ENCODE measurements at regions not wholly inside any gene's neighbourhood (a gene's known extent, or its start where the extent isn't known, plus 50 kb on each side); places are given as distances from the start of the nearest gene placed in this dataset.

DNA sequence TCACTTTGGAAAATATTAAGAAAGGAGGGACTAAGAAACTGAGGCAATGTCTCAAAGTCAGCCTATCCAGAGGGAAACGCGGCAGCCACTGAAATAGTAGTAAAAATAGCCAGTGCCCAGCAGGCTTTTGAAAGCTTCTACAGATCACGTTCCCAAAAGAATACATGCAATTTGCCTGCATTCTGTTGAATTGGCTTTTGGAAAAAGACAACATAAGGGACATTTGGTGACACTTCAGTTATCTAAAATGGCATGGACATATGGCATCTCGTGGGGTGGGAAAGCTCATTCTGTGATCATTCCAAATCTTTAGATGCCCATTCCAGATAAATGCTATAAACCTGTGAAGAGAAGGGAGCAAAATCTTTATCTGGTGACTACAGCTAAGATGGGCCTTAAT, 82.8 kb upstream of the PDE1C start:
- no peak for TF ChIP-seq ZFX (IDR thresholded peaks at IDR 0.05; ENCODE audit: borderline replicate concordance)
- TF ChIP-seq, protein P1, sequence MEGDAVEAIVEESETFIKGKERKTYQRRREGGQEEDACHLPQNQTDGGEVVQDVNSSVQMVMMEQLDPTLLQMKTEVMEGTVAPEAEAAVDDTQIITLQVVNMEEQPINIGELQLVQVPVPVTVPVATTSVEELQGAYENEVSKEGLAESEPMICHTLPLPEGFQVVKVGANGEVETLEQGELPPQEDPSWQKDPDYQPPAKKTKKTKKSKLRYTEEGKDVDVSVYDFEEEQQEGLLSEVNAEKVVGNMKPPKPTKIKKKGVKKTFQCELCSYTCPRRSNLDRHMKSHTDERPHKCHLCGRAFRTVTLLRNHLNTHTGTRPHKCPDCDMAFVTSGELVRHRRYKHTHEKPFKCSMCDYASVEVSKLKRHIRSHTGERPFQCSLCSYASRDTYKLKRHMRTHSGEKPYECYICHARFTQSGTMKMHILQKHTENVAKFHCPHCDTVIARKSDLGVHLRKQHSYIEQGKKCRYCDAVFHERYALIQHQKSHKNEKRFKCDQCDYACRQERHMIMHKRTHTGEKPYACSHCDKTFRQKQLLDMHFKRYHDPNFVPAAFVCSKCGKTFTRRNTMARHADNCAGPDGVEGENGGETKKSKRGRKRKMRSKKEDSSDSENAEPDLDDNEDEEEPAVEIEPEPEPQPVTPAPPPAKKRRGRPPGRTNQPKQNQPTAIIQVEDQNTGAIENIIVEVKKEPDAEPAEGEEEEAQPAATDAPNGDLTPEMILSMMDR (IDR thresholded peaks at IDR 0.05): no peak
- no peak overlapping the region for H3K27ac ChIP-seq

DNA sequence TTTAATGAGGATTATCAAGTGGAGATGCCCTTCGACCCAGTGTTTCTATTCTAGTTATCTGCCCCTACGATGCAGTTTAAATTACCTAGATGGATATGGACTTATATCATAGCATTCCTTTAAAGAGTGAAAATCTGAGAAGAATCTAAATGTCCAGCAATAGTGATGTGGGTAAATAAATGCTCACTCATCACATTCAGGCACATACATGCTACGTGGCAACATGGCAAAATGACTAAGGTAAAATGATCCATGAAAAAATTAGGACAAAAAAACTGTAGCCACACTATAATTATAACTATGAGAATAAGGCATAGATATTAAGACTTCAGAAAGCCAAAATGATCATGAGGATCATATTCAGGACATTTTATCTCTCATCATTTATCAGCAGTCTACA, 82.4 kb upstream of the PDE1C start:
- TF ChIP-seq, protein P1 (IDR thresholded peaks at IDR 0.05): no peak
- TF ChIP-seq ZFX (IDR thresholded peaks at IDR 0.05; ENCODE audit: borderline replicate concordance): no peak
- no peak overlapping the region for H3K27ac ChIP-seq

DNA sequence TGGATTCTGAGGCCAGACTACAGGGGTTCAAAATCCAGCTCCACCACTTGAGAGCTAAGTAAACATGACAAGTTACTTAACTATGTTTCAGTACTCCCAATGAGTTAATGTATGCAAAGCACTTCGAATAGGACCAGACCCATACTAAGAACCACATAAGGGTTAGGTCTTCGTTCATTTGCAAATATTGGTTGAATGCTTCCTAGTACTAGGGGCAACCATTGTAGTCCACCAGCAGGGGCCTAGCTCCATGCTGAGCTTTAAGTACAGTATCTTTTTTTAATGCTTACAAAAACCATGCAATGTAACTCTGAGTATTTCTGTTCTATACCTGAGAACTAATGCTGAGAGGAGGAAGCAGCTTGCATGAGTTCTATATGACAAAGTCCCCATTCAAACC, 80.4 kb upstream of the PDE1C start:
- no peak for TF ChIP-seq ZFX (IDR thresholded peaks at IDR 0.05; ENCODE audit: borderline replicate concordance)
- TF ChIP-seq, protein P1 (IDR thresholded peaks at IDR 0.05): no peak
- no peak overlapping the region for H3K27ac ChIP-seq

DNA sequence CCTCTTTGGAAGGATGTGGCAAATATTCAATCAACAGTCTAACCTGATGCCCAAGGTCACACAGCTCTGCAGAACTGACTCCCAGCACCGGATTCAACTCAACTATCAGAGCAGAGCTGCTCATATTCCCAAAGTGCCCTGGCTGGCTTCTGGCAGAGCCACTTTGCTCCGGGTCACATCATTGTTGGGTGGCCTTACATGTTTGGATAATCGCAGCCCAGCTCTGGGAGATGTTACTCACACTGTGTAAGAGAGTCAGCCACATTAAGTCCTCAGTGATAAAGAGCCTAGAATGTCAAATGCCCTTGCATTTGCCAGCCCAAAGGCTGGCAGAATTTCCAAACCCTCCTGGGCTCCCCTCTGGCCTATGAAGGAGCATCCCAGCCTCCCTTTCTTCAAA, 79.8 kb upstream of the PDE1C start:
- TF ChIP-seq, protein P1 (IDR thresholded peaks at IDR 0.05): no peak
- no peak for TF ChIP-seq ZFX (IDR thresholded peaks at IDR 0.05; ENCODE audit: borderline replicate concordance)

DNA sequence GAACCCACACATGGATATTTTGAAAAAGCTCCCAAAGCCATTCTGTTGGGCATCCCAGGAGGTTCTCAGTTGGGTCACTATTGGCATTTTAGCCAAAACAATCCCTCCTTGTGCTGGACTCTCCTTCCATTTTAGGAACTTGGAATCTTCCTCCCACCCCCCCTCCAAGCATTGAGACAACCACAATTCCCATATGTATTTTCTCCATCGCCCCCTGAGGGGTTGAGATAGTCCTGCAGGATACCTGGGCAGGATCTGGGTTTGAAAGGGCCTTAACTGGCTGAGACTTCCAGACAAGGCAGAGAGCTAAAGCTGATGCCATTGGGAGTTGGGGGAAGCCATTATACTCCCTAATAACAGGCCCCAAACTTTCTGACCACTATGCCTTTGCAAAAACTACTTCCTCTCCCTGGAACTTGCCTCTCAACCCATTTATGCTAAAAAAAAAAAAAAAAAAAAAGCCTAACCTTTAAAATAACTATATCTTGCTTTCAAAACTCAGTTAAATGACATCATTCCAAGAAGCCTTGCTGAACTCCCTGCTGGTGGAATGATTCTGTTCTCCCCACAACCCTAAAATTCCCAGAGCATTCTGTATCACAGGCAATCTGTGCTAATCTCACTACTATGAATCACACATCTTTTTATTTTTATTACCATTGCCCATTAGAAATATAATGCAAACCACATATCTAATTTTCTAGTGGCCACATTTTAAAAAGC, 77.5 kb upstream of the PDE1C start:
- TF ChIP-seq ZFX (IDR thresholded peaks at IDR 0.05; ENCODE audit: borderline replicate concordance): no peak
- TF ChIP-seq, protein P1 (IDR thresholded peaks at IDR 0.05): no peak
- no peak overlapping the region for H3K27ac ChIP-seq

More for the DNA sequence above, 79.8 kb upstream of the PDE1C start:
- H3K27ac ChIP-seq: no peak overlapping the region

DNA sequence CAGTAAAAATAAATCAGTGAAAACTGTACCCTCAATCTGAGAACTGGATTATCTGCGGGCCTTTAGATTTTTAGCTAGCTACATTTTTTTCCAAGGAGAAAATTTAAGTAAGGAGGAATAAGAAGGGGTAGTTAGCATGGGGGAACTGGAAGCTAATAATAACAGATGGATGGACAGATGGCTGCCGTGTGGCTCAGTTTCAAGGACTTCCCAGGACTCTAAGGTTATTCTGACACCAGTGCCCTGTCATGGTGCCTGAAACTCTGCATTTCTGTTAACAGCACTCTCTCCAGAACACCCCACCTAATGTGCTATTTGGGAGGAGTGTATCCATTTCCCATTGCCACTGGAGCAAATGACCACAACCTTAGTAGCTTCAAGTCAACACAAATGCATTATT, 75.7 kb upstream of the PDE1C start:
- no peak overlapping the region for H3K27ac ChIP-seq
- TF ChIP-seq, protein P1 (IDR thresholded peaks at IDR 0.05): no peak
- TF ChIP-seq ZFX (IDR thresholded peaks at IDR 0.05; ENCODE audit: borderline replicate concordance): no peak

DNA sequence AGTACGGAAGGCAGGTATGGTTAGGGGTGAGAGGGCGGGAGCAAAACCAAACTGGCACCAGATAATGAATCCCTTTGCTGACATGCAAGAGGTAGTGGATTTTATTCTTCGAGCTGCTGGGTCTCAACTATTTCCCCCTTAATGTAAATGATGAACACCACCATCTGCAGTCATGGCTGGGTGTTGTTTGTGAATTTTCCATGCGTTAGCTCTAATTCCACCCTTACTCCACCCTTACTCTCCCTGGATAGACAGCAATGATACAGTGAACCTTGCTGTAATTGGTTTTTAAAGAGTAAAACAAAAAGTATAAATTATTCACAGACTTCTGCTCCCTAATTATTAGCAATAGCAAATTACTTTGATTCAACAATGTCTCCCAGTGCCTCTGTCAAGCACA, 74.5 kb upstream of the PDE1C start:
- H3K27ac ChIP-seq: no peak overlapping the region
- TF ChIP-seq ZFX (IDR thresholded peaks at IDR 0.05; ENCODE audit: borderline replicate concordance): no peak
- TF ChIP-seq, protein P1 (IDR thresholded peaks at IDR 0.05): no peak

All from 22Rv1 (cell line).